ENCODE measurements at regions not wholly inside any gene's neighbourhood (a gene's known extent, or its start where the extent isn't known, plus 50 kb on each side); places are given as distances from the start of the nearest gene placed in this dataset.

DNA sequence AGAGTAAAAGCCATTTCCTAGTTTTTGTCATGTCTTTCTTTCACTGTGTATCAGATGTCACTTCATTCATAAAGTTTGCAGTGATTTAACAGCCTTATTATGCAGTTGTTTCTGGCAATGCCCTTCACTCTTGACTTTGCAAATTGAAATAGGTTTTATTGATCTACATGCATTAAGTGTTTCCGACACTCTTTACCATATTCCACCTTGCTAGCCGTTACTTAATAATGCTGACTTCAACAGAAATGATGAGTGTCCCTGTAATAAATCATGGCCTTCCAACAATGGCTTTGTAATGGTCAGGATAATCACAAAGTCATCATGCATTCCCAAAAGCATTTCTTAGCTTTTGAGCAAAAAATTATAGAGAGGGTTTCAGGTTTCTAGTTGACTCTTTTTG, 236.8 kb upstream of the FMN2 start:
- Histone ChIP-seq H3K36me3 (ENCODE audit: insufficient read depth, low read length) (no peaks in the 10 kb centered on the region), H3K4me2 (ENCODE audit: insufficient read depth, low read length) (no peak overlapping the region), H2AFZ (ENCODE audit: low read length) (no peak overlapping the region), H3K27ac (ENCODE audit: low read depth, low read length) (no peak overlapping the region), H3K9me3 (ENCODE audit: low read depth, low read length) (no peaks in the 10 kb centered on the region), H3K27me3 (ENCODE audit: insufficient read depth, low read length) (no peaks in the 10 kb centered on the region), H3K4me3 (ENCODE audit: insufficient read depth, low read length) (no peak overlapping the region), H3K4me1 (ENCODE audit: insufficient read depth, low read length) (no peaks in the 10 kb centered on the region), H3K79me2 (ENCODE audit: insufficient read depth, low read length) (no peaks in the 10 kb centered on the region), H4K20me1 (ENCODE audit: insufficient read depth, low read length) (no peaks in the 10 kb centered on the region)
- TF ChIP-seq CTCF (IDR thresholded peaks at IDR 0.05; ENCODE audit: extremely low read depth, low read depth, low read length): no peak
- DNase-seq (ENCODE audit: insufficient read length, low spot score, missing footprints): no peak

DNA sequence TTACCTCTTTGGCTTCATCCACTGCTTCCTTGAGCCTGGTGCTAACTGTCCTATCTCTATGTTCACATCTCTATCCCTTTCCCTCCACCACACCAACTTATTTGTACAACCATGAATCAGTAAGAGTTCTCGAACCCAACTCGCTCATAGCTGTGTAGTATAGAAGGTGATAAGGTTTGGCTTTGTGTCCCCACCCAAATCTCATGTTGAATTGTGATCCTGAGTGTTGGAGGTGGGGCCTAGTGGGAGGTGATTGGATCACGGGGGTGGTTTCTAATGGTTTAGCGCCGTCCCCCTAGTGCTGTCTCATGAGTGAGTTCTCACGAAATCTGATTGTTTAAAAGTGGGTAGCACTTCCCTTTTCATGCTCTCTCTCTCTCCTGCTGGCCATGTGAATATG, 235.6 kb upstream of the FMN2 start:
- Histone ChIP-seq H3K79me2 (ENCODE audit: insufficient read depth, low read length) (no peaks in the 10 kb centered on the region), H3K36me3 (ENCODE audit: insufficient read depth, low read length) (no peaks in the 10 kb centered on the region), H3K4me2 (ENCODE audit: insufficient read depth, low read length) (no peak overlapping the region), H3K4me1 (ENCODE audit: insufficient read depth, low read length) (no peaks in the 10 kb centered on the region), H3K27ac (ENCODE audit: low read depth, low read length) (no peak overlapping the region), H3K9me3 (ENCODE audit: low read depth, low read length) (no peaks in the 10 kb centered on the region), H3K27me3 (ENCODE audit: insufficient read depth, low read length) (no peaks in the 10 kb centered on the region), H2AFZ (ENCODE audit: low read length) (no peak overlapping the region), H4K20me1 (ENCODE audit: insufficient read depth, low read length) (no peaks in the 10 kb centered on the region), H3K4me3 (ENCODE audit: insufficient read depth, low read length) (no peak overlapping the region)
- TF ChIP-seq CTCF (IDR thresholded peaks at IDR 0.05; ENCODE audit: extremely low read depth, low read depth, low read length): no peak
- no peak for DNase-seq (ENCODE audit: insufficient read length, low spot score, missing footprints)

- no peak for TF ChIP-seq CTCF (IDR thresholded peaks at IDR 0.05; ENCODE audit: extremely low read depth, low read depth, low read length)
- no peaks in the 10 kb centered on the region for H4K20me1 ChIP-seq (ENCODE audit: insufficient read depth, low read length)
- DNase-seq (ENCODE audit: insufficient read length, low spot score, missing footprints): no peak
- no peaks in the 10 kb centered on the region for H3K4me1 ChIP-seq (ENCODE audit: insufficient read depth, low read length)
- H3K4me2 ChIP-seq (ENCODE audit: insufficient read depth, low read length): no peak overlapping the region
- no peak overlapping the region for H3K4me3 ChIP-seq (ENCODE audit: insufficient read depth, low read length)
- no peaks in the 10 kb centered on the region for H3K9me3 ChIP-seq (ENCODE audit: low read depth, low read length)
- H2AFZ ChIP-seq (ENCODE audit: low read length): no peak overlapping the region
- no peaks in the 10 kb centered on the region for H3K36me3 ChIP-seq (ENCODE audit: insufficient read depth, low read length)
- H3K79me2 ChIP-seq (ENCODE audit: insufficient read depth, low read length): no peaks in the 10 kb centered on the region
- no peaks in the 10 kb centered on the region for H3K27me3 ChIP-seq (ENCODE audit: insufficient read depth, low read length)
- H3K27ac ChIP-seq (ENCODE audit: low read depth, low read length): no peak overlapping the region
These were observed 234.8 kb upstream of the FMN2 start for GRCh38 chr1:239856924-239857323.

GRCh38 chr1:239858057-239858456, 233.6 kb upstream of the FMN2 start:
- H3K4me3 ChIP-seq (ENCODE audit: insufficient read depth, low read length): no peak overlapping the region
- no peak overlapping the region for H3K4me2 ChIP-seq (ENCODE audit: insufficient read depth, low read length)
- H3K36me3 ChIP-seq (ENCODE audit: insufficient read depth, low read length): no peaks in the 10 kb centered on the region
- H4K20me1 ChIP-seq (ENCODE audit: insufficient read depth, low read length): no peaks in the 10 kb centered on the region
- H3K9me3 ChIP-seq (ENCODE audit: low read depth, low read length): no peaks in the 10 kb centered on the region
- no peaks in the 10 kb centered on the region for H3K79me2 ChIP-seq (ENCODE audit: insufficient read depth, low read length)
- H3K4me1 ChIP-seq (ENCODE audit: insufficient read depth, low read length): no peaks in the 10 kb centered on the region
- no peak overlapping the region for H3K27ac ChIP-seq (ENCODE audit: low read depth, low read length)
- no peaks in the 10 kb centered on the region for H3K27me3 ChIP-seq (ENCODE audit: insufficient read depth, low read length)
- H2AFZ ChIP-seq (ENCODE audit: low read length): no peak overlapping the region
- no peak for TF ChIP-seq CTCF (IDR thresholded peaks at IDR 0.05; ENCODE audit: extremely low read depth, low read depth, low read length)
- no peak for DNase-seq (ENCODE audit: insufficient read length, low spot score, missing footprints)

Data from osteoblast (primary cell).